K562 (cell line): ENCODE measurements at regions not wholly inside any gene's neighbourhood (a gene's known extent, or its start where the extent isn't known, plus 50 kb on each side); places are given as distances from the start of the nearest gene placed in this dataset.

ENCODE experiments used
- ARNT ChIP-seq, 2 experiments: fragments of 450-650 bp; IDR thresholded peaks; 2 replicates each; pipeline ENCODE4 v1.6.1; 2016; ENCODE audit warnings: mild to moderate bottlenecking in 1 of 2
- ASH1L ChIP-seq: fragments of 450-650 bp; IDR thresholded peaks from 2 replicates; pipeline ENCODE4 v1.6.1; 2018; ENCODE audit warnings: borderline replicate concordance, mild to moderate bottlenecking, low read depth; ENCODE audit not compliant: partially characterized antibody
- CBX8 ChIP-seq: fragments of 200-600 bp; sonication (generic); IDR thresholded peaks from 2 replicates; pipeline ENCODE4 v1.6.1; 2012; ENCODE audit warnings: borderline replicate concordance, mixed run types, low read depth, mild to moderate bottlenecking, moderate library complexity, mixed read lengths, low read length, control low read depth, inconsistent platforms; ENCODE audit not compliant: poor library complexity, severe bottlenecking; ENCODE audit errors: extremely low read depth
- EP300 ChIP-seq: IDR thresholded peaks from 2 replicates; pipeline ENCODE4 v1.6.1; 2012; ENCODE audit warnings: low read length, improper control_type of control experiment
- FOXK2 ChIP-seq, 2 experiments: fragments of 450-650 bp; IDR thresholded peaks in 1 of 2; conservative IDR thresholded peaks in 1 of 2; 2 replicates each; pipeline ENCODE4 v1.6.1; 2016; ENCODE audit warnings: low read depth in 2 of 2, mild to moderate bottlenecking in 1 of 2
- HDAC6 ChIP-seq: IDR thresholded peaks from 2 replicates; pipeline ENCODE4 v1.6.1; 2012; ENCODE audit warnings: low read depth, mild to moderate bottlenecking, control low read depth, inconsistent platforms, low read length, moderate library complexity
- KAT8 ChIP-seq: fragments of 450-650 bp; IDR thresholded peaks from 2 replicates; pipeline ENCODE4 v1.6.1; 2016; ENCODE audit warnings: low read depth, mild to moderate bottlenecking
- NR3C1 ChIP-seq: sonication (generic); formaldehyde crosslinking; IDR thresholded peaks from 2 replicates; pipeline ENCODE4 v1.8.1; 2022; ENCODE audit warnings: missing genetic modification reagents
- POLR2A ChIP-seq: fragments of 450-650 bp; conservative IDR thresholded peaks from 2 replicates; pipeline ENCODE4 v1.6.1; 2016
- TCF7L2 ChIP-seq: fragments of 150-350 bp; IDR thresholded peaks from 2 replicates; pipeline ENCODE4 v1.6.1; 2016; ENCODE audit warnings: low read depth, mild to moderate bottlenecking, low read length, moderate library complexity
- ZBTB7A ChIP-seq: IDR thresholded peaks from 2 replicates; pipeline ENCODE4 v1.6.1; 2011; ENCODE audit warnings: low read depth, mild to moderate bottlenecking, low read length, moderate library complexity, borderline replicate concordance; ENCODE audit not compliant: control insufficient read depth
- ZNF324 ChIP-seq: fragments of 250-450 bp; sonication (Bioruptor Pico); IDR thresholded peaks from 2 replicates; pipeline ENCODE4 v1.4.0; 2020; ENCODE audit warnings: mild to moderate bottlenecking
- TF ChIP-seq, protein P1 (sequence below): sonication (generic); formaldehyde crosslinking; IDR thresholded peaks from 2 replicates; pipeline ENCODE4 v1.8.0; 2022; ENCODE audit warnings: mild to moderate bottlenecking, missing genetic modification reagents
- TF ChIP-seq, protein P2 (sequence below): sonication (generic); formaldehyde crosslinking; IDR thresholded peaks from 2 replicates; pipeline ENCODE4 v1.9.0; 2022; ENCODE audit warnings: mild to moderate bottlenecking, missing genetic modification reagents

DNA sequence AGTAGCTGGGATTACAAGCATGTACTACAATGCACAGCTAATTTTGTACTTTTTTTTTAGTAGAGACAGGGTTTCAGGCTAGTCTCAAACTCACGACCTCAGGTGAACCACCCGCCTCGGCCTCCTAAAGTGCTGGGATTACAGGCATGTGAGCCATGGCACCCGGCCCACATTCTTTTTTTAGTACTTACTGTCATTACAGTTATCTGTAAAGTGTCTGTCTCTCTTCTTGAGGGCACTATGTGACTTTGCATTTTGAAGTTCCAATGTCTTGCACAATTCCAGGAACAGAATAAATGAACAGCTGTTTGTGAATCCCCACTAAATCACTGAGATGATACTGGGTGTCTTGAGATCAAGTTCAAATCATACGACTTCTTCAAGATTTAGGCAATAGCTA, 1540.3 kb downstream of the CDH11 start:
- TF ChIP-seq POLR2A, result no peak
- no peak for TF ChIP-seq ZBTB7A
- no peak for TF ChIP-seq HDAC6
- TF ChIP-seq, protein P1, sequence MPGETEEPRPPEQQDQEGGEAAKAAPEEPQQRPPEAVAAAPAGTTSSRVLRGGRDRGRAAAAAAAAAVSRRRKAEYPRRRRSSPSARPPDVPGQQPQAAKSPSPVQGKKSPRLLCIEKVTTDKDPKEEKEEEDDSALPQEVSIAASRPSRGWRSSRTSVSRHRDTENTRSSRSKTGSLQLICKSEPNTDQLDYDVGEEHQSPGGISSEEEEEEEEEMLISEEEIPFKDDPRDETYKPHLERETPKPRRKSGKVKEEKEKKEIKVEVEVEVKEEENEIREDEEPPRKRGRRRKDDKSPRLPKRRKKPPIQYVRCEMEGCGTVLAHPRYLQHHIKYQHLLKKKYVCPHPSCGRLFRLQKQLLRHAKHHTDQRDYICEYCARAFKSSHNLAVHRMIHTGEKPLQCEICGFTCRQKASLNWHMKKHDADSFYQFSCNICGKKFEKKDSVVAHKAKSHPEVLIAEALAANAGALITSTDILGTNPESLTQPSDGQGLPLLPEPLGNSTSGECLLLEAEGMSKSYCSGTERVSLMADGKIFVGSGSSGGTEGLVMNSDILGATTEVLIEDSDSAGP (CRISPR knock-in tag), result no peak
- TF ChIP-seq ARNT (IDR thresholded peaks at IDR 0.05), result no peak
- TF ChIP-seq TCF7L2, result no peak
- no peak for TF ChIP-seq EP300
- no peak for TF ChIP-seq ZNF324
- TF ChIP-seq CBX8, result no peak
- TF ChIP-seq, protein P2, sequence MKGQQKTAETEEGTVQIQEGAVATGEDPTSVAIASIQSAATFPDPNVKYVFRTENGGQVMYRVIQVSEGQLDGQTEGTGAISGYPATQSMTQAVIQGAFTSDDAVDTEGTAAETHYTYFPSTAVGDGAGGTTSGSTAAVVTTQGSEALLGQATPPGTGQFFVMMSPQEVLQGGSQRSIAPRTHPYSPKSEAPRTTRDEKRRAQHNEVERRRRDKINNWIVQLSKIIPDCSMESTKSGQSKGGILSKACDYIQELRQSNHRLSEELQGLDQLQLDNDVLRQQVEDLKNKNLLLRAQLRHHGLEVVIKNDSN, result no peak
- TF ChIP-seq KAT8, result no peak
- no peak for TF ChIP-seq FOXK2 (conservative IDR thresholded peaks at IDR 0.05 in 1 of 2, IDR thresholded peaks at IDR 0.05 in 1 of 2; ENCODE audit: low read depth in 2 of 2)
- TF ChIP-seq NR3C1 (CRISPR knock-in tag), result no peak
- TF ChIP-seq ASH1L, result no peak
